Activated CD8-positive, alpha-beta T cell treated with anti-CD3 and anti-CD28 coated beads for 36 hours (primary cell): ENCODE measurements at regions not wholly inside any gene's neighbourhood (a gene's known extent, or its start where the extent isn't known, plus 50 kb on each side); places are given as distances from the start of the nearest gene placed in this dataset.
"Not testable (repeated sequence)": the region's sequence is repeated elsewhere in the genome, so short reads cannot be mapped to it uniquely, and the experiment has no call there.

ENCODE experiments used
- ATAC-seq: fragments of 200-7000 bp; cut with Tn5 transposase; one replicate; pipeline ENCODE4 v1.10.0; 2021; ENCODE audit warnings: mild to moderate bottlenecking, moderate library complexity
- CTCF ChIA-PET: fragments of 350-600 bp; sonication (Branson Sonifier 250); formaldehyde crosslinking; loops from one replicate; lab custom pipeline; 2021; ENCODE audit warnings: antibody characterized with exemption; lab: Charles Lee
- POLR2A ChIA-PET: fragments of 350-600 bp; sonication (Branson Sonifier 250); formaldehyde crosslinking; loops from one replicate; lab custom pipeline; 2021; ENCODE audit warnings: antibody characterized with exemption; lab: Charles Lee
- DNase-seq: peaks from one replicate; pipeline ENCODE4 v3.0.0-alpha.2; 2020
- H3K27ac Mint-ChIP-seq: one replicate; pipeline ENCODE4 v1.8.0; 2021; ENCODE audit warnings: mild to moderate bottlenecking, mixed read lengths
- H3K27me3 Mint-ChIP-seq: one replicate; pipeline ENCODE4 v1.8.0; 2021; ENCODE audit warnings: mixed read lengths
- H3K36me3 Mint-ChIP-seq: one replicate; pipeline ENCODE4 v1.8.0; 2021; ENCODE audit warnings: low read depth, mixed read lengths
- H3K4me1 Mint-ChIP-seq: one replicate; pipeline ENCODE4 v1.8.0; 2021; ENCODE audit warnings: low read depth, mixed read lengths
- H3K4me3 Mint-ChIP-seq: one replicate; pipeline ENCODE4 v1.8.0; 2021; ENCODE audit warnings: mild to moderate bottlenecking, moderate library complexity, mixed read lengths
- H3K9me3 Mint-ChIP-seq: one replicate; pipeline ENCODE4 v1.8.0; 2021; ENCODE audit warnings: mixed read lengths
- intact Hi-C: fragments of 100-400 bp; cut with micrococcal nuclease; formaldehyde crosslinking; loops from one replicate; pipeline ENCODE4 v1.10.0; 2022
- TF ChIP-seq, protein P1 (sequence below): fragments of 200-600 bp; IDR thresholded peaks from one replicate; pipeline ENCODE4 v1.8.0; 2022; ENCODE audit warnings: antibody characterized with exemption, mild to moderate bottlenecking

DNA sequence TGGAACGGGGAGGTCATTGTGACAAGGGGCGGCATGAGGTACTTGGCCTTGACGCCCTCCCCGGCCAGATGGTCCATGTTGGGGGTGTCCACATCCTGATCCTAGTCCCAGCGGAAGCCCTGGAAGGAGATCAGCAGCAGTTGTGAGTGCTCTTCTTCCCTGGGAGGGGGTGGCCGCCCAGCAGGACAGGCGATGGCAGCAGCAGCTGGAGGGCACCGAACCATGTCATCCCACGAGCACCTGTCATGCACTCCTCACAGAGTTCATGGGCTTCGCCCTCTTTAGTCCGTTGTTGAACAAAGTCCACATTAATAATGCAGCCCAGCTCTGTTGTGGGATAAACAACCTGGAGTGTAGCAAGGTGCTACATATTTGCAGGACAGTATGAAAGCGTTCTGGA is 130.7 kb downstream of the UNC93B1 start:
- POLR2A ChIA-PET, H3K4me1 Mint-ChIP-seq, H3K27ac Mint-ChIP-seq, H3K4me3 Mint-ChIP-seq, DNase-seq, H3K9me3 Mint-ChIP-seq, intact Hi-C loops, ATAC-seq, CTCF ChIA-PET, H3K36me3 Mint-ChIP-seq: not testable (repeated sequence)
- peaks cover 16% of the 10 kb centered on the region for H3K27me3 Mint-ChIP-seq

GRCh38 chr11:67871168-67871567 is 132.7 kb downstream of the UNC93B1 start:
- H3K27ac Mint-ChIP-seq, intact Hi-C loops, H3K36me3 Mint-ChIP-seq, H3K9me3 Mint-ChIP-seq, ATAC-seq, H3K4me3 Mint-ChIP-seq, POLR2A ChIA-PET, H3K4me1 Mint-ChIP-seq, CTCF ChIA-PET, DNase-seq: not testable (repeated sequence)
- H3K27me3 Mint-ChIP-seq: peaks cover 21% of the 10 kb centered on the region

DNA sequence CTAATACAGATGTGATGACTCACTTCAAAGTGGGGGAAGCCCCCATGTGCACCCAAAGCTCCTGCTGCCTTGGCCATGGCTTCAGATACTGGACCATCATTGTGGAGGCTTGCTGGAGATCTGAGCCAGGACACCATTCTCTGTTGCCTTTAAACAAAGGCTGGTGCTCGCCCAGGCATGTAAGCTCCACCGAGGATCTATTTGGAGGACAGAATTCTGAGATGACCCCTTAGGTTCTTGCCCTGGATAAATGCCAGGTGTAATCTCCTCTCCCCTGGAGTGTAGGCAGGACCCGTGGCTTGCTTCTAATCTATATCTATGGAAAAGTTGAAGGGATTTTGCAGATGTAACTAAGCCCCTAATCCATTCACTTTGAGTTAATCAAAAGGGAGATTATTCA is 141.0 kb downstream of the UNC93B1 start:
- H3K27ac Mint-ChIP-seq, H3K4me1 Mint-ChIP-seq, H3K9me3 Mint-ChIP-seq, POLR2A ChIA-PET, intact Hi-C loops, H3K4me3 Mint-ChIP-seq, H3K36me3 Mint-ChIP-seq, ATAC-seq, DNase-seq, H3K27me3 Mint-ChIP-seq, CTCF ChIA-PET: not testable (repeated sequence)

DNA sequence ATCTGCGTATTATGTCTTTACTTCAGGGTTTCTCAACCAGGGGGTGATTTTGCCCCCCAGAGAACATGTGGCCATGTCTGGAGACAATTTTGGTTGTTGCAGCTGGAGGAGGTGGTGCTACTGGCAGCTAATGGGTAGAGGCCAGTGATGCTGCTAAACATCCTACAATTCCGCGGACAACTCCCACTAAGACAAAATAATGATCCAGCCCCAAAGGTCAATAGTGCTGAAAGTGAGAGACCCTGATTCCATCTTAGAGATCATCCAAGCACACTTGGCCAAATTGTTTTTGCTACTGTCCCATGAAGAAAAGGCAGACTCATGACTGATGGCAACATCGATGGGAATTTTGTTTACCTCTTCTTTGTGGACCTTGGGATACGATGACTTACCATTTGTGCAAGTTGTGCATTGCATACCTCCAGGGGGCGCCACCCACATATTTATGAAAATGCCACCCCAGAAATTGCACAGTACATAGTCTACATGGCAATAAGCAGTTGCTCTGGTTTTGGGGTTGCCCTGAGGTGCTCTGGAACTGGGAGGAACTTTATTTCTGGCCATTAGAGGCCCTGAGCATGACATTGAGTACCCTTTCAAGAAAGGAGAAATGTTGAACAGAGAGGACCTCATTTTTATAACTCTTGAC is 144.3 kb downstream of the UNC93B1 start:
- H3K4me3 Mint-ChIP-seq, intact Hi-C loops, H3K27me3 Mint-ChIP-seq, H3K9me3 Mint-ChIP-seq, H3K36me3 Mint-ChIP-seq, H3K27ac Mint-ChIP-seq, POLR2A ChIA-PET, ATAC-seq, H3K4me1 Mint-ChIP-seq: not testable (repeated sequence)
- DNase-seq: peak; percentile 63
- CTCF ChIA-PET: interaction anchor here (1.7 kb wide), 1 partner anchor 96 kb away, joined by 4 read pairs; no protein-coding TSS in a partner anchor
- TF ChIP-seq, protein P1, sequence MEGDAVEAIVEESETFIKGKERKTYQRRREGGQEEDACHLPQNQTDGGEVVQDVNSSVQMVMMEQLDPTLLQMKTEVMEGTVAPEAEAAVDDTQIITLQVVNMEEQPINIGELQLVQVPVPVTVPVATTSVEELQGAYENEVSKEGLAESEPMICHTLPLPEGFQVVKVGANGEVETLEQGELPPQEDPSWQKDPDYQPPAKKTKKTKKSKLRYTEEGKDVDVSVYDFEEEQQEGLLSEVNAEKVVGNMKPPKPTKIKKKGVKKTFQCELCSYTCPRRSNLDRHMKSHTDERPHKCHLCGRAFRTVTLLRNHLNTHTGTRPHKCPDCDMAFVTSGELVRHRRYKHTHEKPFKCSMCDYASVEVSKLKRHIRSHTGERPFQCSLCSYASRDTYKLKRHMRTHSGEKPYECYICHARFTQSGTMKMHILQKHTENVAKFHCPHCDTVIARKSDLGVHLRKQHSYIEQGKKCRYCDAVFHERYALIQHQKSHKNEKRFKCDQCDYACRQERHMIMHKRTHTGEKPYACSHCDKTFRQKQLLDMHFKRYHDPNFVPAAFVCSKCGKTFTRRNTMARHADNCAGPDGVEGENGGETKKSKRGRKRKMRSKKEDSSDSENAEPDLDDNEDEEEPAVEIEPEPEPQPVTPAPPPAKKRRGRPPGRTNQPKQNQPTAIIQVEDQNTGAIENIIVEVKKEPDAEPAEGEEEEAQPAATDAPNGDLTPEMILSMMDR: peak; percentile 38

DNA sequence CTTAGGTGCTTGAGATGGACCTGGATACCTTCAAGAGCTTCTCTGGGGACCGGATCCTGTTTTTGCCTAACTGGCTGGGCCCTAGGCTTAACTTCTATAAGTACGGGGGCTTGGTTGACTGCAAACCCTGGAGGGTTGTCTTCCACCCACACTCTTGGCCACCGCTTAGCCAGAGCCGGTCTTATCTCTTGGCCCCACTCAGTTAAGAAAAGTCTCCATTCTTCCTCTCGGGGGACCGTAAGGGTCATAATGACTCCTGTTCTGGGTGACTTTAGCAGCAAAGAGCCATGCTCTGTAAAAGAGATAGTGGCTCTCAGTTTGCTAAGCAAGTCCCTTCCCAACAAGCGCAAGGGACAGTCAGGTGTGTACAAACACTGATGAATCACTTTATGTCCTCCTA is 153.2 kb downstream of the UNC93B1 start:
- ATAC-seq, DNase-seq, H3K27ac Mint-ChIP-seq, H3K4me3 Mint-ChIP-seq, H3K9me3 Mint-ChIP-seq, H3K4me1 Mint-ChIP-seq, H3K36me3 Mint-ChIP-seq, POLR2A ChIA-PET, intact Hi-C loops, H3K27me3 Mint-ChIP-seq: not testable (repeated sequence)
- CTCF ChIA-PET: interaction anchor here (1.6 kb wide), 1 partner anchor 143 kb away, joined by 3 read pairs; no protein-coding TSS in a partner anchor

- CTCF ChIA-PET, intact Hi-C loops: not testable (repeated sequence)
Measured at GRCh38 chr11:67849766-67850165, 154.1 kb downstream of the UNC93B1 start.

DNA sequence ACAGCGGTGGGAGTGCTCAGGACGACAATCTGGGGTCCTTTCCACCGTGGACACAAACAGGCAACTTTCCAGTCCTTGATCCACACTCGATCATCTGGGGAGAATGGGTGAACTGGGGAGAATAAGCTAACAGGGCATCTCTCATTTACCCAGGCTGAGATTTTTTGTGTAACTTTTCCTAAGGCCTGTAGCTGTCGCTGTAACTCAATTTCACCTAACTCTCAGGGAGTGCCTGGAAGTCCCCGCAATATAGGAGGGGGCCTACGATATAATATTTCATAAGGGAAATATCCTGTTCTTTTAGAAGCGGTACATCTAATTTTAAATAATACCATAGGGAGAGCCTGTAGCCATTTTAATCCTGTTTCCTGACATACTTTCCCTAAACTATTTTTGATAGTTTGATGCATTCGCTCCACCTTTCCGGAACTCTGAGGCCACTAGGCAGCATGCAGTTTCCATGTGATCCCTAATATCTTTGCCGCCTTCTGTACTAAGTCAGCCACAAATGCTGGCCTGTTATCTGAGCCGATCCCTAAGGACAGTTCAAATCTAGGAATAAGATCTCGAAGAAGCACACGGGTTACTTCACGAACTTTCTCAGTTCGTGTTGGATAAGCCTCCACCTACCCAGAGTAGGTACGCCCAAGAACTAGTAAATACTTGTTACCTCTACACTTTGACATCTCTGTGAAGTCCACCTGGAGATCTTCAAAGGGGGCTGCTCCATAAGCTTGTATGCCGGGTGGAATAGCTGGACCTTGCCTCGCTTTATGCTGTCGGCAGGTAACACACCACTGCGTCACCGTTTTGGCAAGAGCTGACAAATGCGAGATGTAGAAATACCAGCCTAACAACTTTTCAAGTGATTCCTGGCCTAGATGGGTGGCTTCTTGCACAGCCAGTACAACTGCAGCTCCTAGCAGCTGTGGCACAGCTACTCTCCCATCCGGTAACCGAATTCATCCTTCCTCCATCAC is 155.7 kb downstream of the UNC93B1 start:
- TF ChIP-seq, protein P1: peak; percentile 23
- ATAC-seq, intact Hi-C loops, POLR2A ChIA-PET, DNase-seq, H3K36me3 Mint-ChIP-seq, H3K27me3 Mint-ChIP-seq, H3K9me3 Mint-ChIP-seq, H3K4me1 Mint-ChIP-seq, H3K4me3 Mint-ChIP-seq, H3K27ac Mint-ChIP-seq: not testable (repeated sequence)
- CTCF ChIA-PET: interaction anchor here (0.9 to 2.0 kb wide), 2 partner anchors 107 to 116 kb away, joined by 3 to 9 read pairs; no protein-coding TSS in a partner anchor

More at GRCh38 chr11:67849766-67850165, 154.1 kb downstream of the UNC93B1 start:
- H3K36me3 Mint-ChIP-seq, H3K9me3 Mint-ChIP-seq, H3K4me3 Mint-ChIP-seq, POLR2A ChIA-PET, ATAC-seq, H3K27me3 Mint-ChIP-seq, H3K27ac Mint-ChIP-seq, H3K4me1 Mint-ChIP-seq, DNase-seq: not testable (repeated sequence)

DNA sequence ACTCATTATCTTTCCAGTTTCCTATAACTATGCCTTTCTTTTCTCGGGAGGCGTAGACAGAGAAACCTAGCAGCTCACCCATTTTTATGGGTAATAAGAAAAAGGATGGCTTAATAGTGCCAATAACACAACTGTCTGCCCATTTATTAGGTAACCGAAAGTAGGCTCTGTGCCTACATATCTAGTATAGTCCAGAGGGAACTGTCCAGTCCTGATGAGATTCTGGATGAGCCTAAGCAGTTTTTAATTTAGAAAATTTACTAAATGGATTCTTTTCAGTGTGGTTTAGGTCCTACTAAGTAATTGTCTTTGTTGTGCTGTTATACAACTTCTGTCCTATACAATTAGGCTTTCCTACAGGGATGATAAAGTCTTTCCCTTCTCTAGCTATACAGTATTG is 157.6 kb downstream of the UNC93B1 start:
- H3K4me1 Mint-ChIP-seq, intact Hi-C loops, H3K36me3 Mint-ChIP-seq, H3K27ac Mint-ChIP-seq, POLR2A ChIA-PET, H3K9me3 Mint-ChIP-seq, CTCF ChIA-PET, DNase-seq, ATAC-seq, H3K4me3 Mint-ChIP-seq, H3K27me3 Mint-ChIP-seq: not testable (repeated sequence)

DNA sequence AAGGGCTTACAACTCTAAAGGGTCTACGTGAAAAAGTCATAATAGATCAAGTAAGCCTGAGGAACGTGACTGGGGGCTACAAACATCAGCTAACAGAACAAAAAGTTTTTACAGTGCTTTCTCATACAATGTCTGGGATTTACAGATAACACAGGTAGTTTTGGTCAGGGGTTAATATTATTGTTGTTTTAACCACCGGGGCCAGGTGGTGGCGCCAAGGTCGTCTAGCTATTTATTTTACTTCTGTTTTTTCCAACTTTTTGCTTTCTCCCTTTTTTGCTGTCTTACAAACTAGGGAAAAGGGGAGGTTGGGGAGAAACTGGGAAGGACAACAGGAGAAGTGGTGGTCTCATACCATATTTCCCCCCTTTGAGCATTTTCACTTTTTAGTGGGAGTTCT is 158.6 kb downstream of the UNC93B1 start:
- H3K4me3 Mint-ChIP-seq, H3K27ac Mint-ChIP-seq, H3K36me3 Mint-ChIP-seq, ATAC-seq, H3K27me3 Mint-ChIP-seq, POLR2A ChIA-PET, intact Hi-C loops, H3K4me1 Mint-ChIP-seq, CTCF ChIA-PET, H3K9me3 Mint-ChIP-seq: not testable (repeated sequence)
- DNase-seq: peak; percentile 31

DNA sequence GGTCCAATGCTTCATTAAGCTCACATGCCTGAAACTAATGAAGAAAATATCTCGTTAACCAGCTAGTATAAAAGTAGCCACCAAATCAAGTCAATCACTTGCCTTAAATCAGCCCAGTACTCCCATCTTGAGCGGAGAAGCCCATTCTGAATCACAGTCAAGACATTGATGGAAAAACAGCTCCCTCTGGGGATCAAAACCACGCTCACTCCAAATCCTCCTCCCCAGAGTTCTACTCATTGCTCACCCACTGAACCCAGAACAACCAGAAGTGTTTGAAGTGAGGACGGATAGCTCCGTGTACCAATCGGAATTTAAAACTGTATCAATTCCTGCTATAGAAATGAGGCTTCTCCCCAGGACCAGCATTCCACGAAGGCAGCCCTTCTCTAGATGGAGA is 163.3 kb downstream of the UNC93B1 start:
- CTCF ChIA-PET, ATAC-seq: not testable (repeated sequence)

More for the DNA sequence above, 163.3 kb downstream of the UNC93B1 start:
- H3K36me3 Mint-ChIP-seq, DNase-seq, H3K27ac Mint-ChIP-seq, H3K4me3 Mint-ChIP-seq, H3K27me3 Mint-ChIP-seq, H3K9me3 Mint-ChIP-seq, POLR2A ChIA-PET, H3K4me1 Mint-ChIP-seq, intact Hi-C loops: not testable (repeated sequence)
